HUES6 (cell line): ENCODE measurements at regions not wholly inside any gene's neighbourhood (a gene's known extent, or its start where the extent isn't known, plus 50 kb on each side); places are given as distances from the start of the nearest gene placed in this dataset.

Experiments
- H3K27ac ChIP-seq: 2 replicates; pipeline ENCODE4 v1.7.0; 2013; ENCODE audit warnings: low read depth, mild to moderate bottlenecking, low read length, inconsistent platforms
- H3K27me3 ChIP-seq: 2 replicates; pipeline ENCODE4 v1.6.1; 2013; ENCODE audit warnings: low read length; ENCODE audit not compliant: control insufficient read depth, insufficient read depth
- H3K36me3 ChIP-seq: 2 replicates; pipeline ENCODE4 v1.6.1; 2013; ENCODE audit warnings: low read length; ENCODE audit not compliant: control insufficient read depth, insufficient read depth
- H3K4me1 ChIP-seq: 2 replicates; pipeline ENCODE4 v1.6.1; 2013; ENCODE audit warnings: low read length; ENCODE audit not compliant: control insufficient read depth, insufficient read depth
- H3K4me3 ChIP-seq: 2 replicates; pipeline ENCODE4 v1.5.1; 2013; ENCODE audit warnings: low read depth, low read length
- H3K9ac ChIP-seq: one replicate; pipeline ENCODE4 v1.6.1; 2013; ENCODE audit warnings: mild to moderate bottlenecking, low read length
- H3K9me3 ChIP-seq: 2 replicates; pipeline ENCODE4 v1.6.1; 2013; ENCODE audit warnings: low read depth, low read length; ENCODE audit not compliant: control insufficient read depth, insufficient read depth

DNA sequence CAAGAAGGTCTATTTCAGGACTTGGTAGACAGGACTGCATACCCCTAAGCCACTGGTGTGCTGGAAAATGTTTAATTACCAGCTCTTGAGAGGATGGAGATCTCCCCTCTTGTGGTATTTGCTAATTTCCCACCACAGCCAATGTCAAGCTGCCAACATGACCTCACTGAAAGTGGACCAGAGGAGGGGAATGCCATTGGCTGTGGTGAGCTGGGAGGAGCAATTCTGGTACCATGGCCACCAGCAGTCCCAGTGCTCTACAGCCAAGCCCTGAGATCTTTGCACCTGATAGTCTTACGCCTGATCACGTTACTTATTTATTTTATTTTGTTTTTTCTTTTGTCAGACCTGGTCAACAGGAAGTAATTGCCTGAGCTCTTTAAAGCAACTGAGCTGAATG, 82.5 kb upstream of the BCL6 start:
- Histone ChIP-seq H3K9ac (no peak overlapping the region), H3K4me1 (no peaks in the 10 kb centered on the region), H3K27me3 (no peaks in the 10 kb centered on the region), H3K36me3 (peaks cover 3% of the 10 kb centered on the region; the same call in 1 of the 2 replicates), H3K27ac (no peak overlapping the region), H3K4me3 (no peak overlapping the region), H3K9me3 (no peaks in the 10 kb centered on the region)

DNA sequence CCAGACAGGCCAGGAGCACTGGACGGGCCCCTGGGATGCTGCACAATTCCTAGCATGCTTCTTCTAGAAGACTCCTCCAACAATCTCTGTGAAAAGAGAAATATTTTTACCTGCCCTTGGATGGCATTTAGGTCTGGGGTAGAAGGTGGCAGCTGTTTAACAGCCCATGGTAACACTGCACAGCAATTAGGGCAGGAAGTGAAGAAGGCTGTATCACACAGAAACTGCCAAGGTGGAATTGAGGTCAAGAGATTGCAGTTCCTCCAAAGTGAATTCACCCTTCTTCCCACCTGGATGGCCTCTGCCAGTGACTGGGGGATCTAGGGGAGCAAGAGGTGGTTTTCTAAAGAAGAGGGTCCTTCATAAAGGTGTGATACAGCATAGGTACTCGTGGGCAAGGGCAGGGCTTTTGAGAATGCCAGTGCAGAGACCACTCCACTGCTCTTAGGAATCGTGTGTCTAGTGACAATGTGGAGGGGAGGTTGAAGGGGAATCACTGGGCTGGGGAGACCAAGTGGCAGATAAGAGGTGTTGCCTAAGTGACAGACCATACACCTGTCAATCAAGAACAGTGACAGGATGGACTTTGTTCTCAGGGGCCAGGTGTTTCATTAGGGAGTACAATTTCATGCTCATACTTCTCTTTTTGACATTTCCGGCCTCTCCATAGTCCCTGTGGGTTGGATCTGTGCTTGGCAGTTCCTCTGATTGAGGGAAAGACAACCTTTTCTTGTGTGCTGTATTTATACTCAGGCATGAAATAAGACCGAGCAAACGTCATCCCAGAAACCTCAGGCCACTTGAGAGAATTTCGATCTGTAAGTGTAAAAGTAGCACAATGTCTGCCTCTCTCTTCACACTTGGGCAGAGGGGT, 83.5 kb upstream of the BCL6 start:
- Histone ChIP-seq H3K27ac (no peak overlapping the region), H3K36me3 (peaks cover 3% of the 10 kb centered on the region; the same call in 1 of the 2 replicates), H3K4me3 (no peak overlapping the region), H3K9ac (no peak overlapping the region), H3K27me3 (no peaks in the 10 kb centered on the region), H3K9me3 (no peaks in the 10 kb centered on the region), H3K4me1 (no peaks in the 10 kb centered on the region)

DNA sequence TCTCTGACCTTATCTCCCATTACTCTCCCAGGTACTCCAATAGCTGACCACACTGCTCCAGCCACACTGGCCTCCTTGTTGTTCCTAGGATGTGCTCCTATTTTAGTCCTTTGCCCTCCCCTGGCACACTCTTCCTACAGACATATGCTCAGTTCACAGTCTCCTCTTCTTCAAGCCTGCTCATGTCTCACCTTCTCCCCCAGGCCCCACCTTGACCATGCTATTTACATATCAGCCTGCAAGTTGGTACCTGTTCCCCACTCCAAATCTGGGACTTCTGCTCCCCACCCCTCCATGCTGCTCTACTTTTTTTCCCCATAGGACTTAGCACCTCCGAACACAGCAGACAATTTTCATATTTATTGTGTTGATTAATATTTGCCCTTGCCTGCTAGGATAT, 84.9 kb upstream of the BCL6 start:
- Histone ChIP-seq H3K27me3 (no peaks in the 10 kb centered on the region), H3K27ac (no peak overlapping the region), H3K4me1 (no peaks in the 10 kb centered on the region), H3K4me3 (no peak overlapping the region), H3K36me3 (peaks cover 3% of the 10 kb centered on the region; the same call in 1 of the 2 replicates), H3K9ac (no peak overlapping the region), H3K9me3 (no peaks in the 10 kb centered on the region)

DNA sequence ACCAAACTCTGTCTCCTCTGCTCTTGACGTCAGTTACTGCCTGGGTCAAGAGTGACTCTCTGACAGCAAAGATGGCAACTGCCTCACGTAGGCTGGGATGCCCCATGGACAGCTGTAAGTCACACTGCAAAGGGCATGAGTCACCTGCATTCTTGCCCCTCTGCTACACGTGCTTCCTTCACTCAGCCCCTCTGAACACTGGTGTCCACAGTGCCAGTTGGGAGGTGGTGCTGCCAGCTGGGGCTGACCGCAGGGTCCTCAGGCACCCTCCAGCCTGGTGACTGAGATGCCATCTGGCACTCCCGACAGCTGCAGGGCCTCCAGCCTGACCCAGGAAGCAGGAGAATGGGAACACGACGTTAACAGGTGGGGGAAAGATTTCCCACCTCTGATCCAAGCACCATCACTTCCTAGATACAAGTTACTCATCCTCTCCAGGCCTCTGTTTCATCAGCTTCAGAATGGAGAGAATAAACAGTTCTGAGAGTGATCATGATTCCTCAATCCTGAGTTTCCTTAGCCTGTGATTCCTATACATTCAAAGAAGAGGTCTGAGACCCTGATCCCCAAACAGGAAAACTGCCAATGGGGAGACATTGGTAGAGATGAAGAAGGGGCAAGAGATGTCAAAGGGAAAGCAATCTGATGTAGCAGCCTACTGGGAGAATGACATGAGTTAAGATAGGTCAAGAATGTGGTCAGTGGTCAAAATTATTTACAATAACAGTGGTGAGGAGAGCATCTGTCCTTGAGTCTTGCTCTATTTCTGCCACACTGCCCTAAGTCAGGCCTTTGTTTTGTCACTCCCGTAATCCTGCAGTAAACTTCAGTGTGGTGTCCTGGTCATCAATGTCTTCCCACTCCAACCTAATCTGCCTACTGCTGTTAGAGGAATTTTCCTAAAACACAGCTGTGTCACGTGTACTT, 86.1 kb upstream of the BCL6 start:
- no peaks in the 10 kb centered on the region for H3K4me1 ChIP-seq
- H3K9ac ChIP-seq = no peak overlapping the region
- no peak overlapping the region for H3K4me3 ChIP-seq
- no peaks in the 10 kb centered on the region for H3K9me3 ChIP-seq
- H3K27ac ChIP-seq = no peak overlapping the region
- H3K36me3 ChIP-seq = peaks cover 5% of the 10 kb centered on the region; the same call in 1 of the 2 replicates
- H3K27me3 ChIP-seq = no peaks in the 10 kb centered on the region

DNA sequence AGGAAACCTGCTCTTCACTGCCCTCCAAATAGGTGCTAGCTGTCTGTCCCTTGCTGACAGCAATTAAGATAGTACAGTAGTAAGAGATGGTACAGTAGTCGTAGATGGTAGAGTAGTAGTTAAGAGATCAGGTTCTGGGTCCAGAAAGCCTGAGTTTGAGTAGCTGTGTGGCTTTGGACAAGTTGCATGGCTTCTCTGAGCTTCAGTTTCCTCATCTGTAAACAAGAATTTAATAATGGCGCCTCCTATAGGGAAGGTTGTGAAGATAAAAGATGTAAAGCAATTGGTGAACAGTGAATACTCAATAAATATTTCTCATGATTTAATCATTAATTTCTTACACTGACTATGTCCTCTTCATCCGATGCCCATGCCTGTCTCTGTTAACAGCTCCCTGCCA, 86.9 kb upstream of the BCL6 start:
- Histone ChIP-seq H3K4me1 (peaks cover 6% of the 10 kb centered on the region; the same call in 1 of the 2 replicates), H3K36me3 (peaks cover 5% of the 10 kb centered on the region; the same call in 1 of the 2 replicates), H3K4me3 (no peak overlapping the region), H3K9me3 (no peaks in the 10 kb centered on the region), H3K27me3 (no peaks in the 10 kb centered on the region), H3K27ac (no peak overlapping the region), H3K9ac (no peak overlapping the region)

DNA sequence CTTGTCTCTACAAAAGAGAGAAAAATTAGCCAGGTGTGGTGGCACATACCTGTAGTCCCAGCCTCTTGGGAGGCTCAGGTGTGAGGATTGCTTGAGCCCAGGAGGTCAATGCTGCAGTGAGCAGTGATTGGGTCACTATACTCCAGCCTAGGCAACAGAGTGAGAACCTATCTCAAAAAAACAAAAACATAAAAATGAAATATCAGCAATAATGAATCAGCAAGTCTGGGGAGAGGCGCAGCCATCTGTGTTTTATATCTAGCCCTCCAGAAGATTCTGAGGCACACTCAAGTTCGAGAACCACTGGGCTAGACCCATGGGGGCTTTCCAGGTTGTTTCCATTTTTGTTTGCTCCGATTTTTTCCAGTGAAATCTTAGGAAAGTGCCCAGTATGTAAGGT, 88.1 kb upstream of the BCL6 start:
- H3K27ac ChIP-seq = no peak overlapping the region
- H3K27me3 ChIP-seq = no peaks in the 10 kb centered on the region
- no peak overlapping the region for H3K4me3 ChIP-seq
- peaks cover 6% of the 10 kb centered on the region; the same call in 1 of the 2 replicates for H3K4me1 ChIP-seq
- peaks cover 5% of the 10 kb centered on the region; the same call in 1 of the 2 replicates for H3K36me3 ChIP-seq
- H3K9me3 ChIP-seq = no peaks in the 10 kb centered on the region
- H3K9ac ChIP-seq = no peak overlapping the region

DNA sequence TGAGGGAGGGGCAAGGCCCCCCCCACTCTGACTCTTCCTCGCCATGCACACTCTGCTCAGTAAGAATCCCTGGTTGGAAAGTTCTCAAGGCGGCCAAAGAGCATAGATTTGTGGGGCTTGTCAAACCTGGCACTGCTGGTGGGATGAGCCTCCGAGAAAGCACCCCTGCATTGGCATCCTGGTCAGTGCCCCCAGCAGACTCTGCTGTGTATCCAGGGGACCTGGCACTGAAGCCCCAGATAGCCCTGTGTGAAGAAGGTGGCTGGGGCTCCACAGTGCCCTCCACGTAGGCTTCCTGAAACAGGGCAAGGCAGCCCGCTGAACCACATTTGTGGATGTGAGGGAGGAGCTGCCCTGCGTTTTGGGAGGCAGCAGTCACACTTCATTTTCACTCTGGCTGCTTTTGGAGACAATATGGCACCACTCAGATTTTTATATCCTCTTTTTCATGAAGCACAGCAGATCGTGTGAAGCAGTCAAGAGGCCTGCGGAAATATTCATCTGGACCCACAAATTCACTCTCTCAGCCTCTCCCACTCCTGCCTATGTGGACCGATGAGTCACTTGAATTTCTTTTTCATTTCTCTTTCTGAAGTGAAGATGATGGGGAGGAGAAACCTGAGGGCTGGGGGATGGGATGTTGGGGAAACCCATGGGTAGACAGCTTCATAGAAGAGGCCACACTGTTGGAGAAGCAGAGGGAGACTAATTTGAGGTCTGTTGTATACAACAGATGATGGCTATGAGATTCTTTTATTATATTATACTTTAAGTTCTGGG, 88.7 kb upstream of the BCL6 start:
- Histone ChIP-seq H3K9me3 (no peaks in the 10 kb centered on the region), H3K27ac (no peak overlapping the region), H3K9ac (no peak overlapping the region), H3K27me3 (no peaks in the 10 kb centered on the region), H3K4me1 (peaks cover 6% of the 10 kb centered on the region; the same call in 1 of the 2 replicates), H3K36me3 (peaks cover 5% of the 10 kb centered on the region; the same call in 1 of the 2 replicates), H3K4me3 (no peak overlapping the region)

DNA sequence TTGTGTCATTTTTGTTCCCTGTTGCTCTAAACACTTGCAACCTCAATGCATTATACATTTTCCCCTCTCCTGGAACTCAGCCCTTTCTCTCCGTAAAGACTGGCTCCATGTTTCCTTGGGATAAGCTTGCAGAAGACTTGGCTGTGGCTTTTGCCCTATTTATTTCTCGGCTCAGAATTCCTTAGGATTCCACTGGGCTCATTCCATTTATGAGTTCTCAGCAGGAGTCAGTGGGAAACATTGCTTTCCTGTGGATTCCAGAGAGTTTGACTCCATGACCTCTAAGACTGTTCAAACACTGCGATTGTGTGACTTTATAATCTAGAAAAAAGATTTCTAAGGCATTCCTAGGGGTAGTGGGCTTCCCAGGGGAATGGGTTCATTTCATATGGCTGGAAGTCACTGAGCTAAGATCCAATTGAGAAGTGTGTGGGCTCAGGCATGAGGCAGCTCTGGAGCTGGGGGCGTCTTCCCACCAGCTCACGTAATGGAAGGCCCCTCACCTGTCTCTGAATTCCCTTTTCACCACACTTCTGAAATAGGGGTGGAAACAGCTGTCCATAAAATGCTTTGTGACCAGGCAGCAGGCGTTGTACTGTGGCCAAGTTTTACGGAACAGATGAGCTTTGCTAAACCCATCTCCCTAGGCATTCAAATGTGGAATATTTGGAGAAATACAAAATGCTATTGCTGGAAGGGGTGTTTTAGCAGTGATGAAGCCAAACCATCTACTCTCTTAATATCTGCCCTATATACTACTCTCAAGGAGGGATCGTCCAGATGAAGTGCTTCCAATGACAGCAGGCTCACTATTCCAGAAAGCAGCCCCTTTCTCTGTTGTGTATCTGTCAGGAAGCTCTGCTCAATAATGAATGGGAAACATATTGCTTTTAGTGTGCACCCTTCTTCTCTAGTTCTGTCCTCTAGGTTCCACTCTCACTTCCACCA, 91.8 kb upstream of the BCL6 start:
- Histone ChIP-seq H3K4me1 (peaks cover 10% of the 10 kb centered on the region; the same call in 1 of the 2 replicates), H3K9me3 (no peaks in the 10 kb centered on the region), H3K27me3 (no peaks in the 10 kb centered on the region), H3K9ac (no peak overlapping the region), H3K4me3 (no peak overlapping the region), H3K27ac (no peak overlapping the region), H3K36me3 (0 out of 2 replicates have a peak, but pooled peaks cover 2% of the 10 kb centered on the region)

DNA sequence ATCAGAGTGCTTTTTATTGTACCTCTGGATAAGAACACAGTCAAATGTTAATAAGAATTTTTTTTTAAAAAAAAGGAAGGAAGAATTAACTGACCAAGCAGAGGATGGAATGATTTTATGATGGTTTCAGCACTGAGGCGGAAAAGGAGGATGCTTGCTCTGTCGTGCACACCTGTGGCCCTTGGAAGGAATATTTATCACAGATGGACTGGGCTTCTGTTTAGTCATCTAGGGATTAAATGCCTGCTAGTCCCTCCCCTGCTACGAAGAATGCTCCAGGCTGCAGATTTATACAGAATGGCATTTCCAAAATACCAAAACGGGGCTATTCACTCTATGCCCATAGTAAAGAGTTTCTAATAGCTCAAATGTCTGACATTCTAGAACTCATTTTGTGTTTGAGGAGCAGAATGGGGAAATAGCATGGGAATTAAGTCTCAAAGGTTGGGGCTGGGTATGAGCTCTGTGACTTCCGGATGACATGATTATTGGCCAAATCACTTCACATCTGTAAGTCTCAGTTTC, 92.8 kb upstream of the BCL6 start:
- H3K27me3 ChIP-seq = no peaks in the 10 kb centered on the region
- no peak overlapping the region for H3K9ac ChIP-seq
- H3K9me3 ChIP-seq = no peaks in the 10 kb centered on the region
- no peak overlapping the region for H3K4me3 ChIP-seq
- peaks cover 10% of the 10 kb centered on the region; the same call in 1 of the 2 replicates for H3K4me1 ChIP-seq
- 0 out of 2 replicates have a peak, but pooled peaks cover 2% of the 10 kb centered on the region for H3K36me3 ChIP-seq
- H3K27ac ChIP-seq = no peak overlapping the region
